ENCODE measurements at regions not wholly inside any gene's neighbourhood (a gene's known extent, or its start where the extent isn't known, plus 50 kb on each side); places are given as distances from the start of the nearest gene placed in this dataset.
A peak's percentile ranks its signal among the peaks of the same experiment; 100 is the strongest.

- DNase-seq (ENCODE audit: low read depth), result no peak
Measured at GRCh38 chr10:4343091-4343490, 482.9 kb upstream of the AKR1E2 start.

- no peak for DNase-seq (ENCODE audit: low read depth)
Measured at GRCh38 chr10:4338768-4339167, 487.2 kb upstream of the AKR1E2 start.

GRCh38 chr10:4337563-4337962 is 488.4 kb upstream of the AKR1E2 start:
- no peak for DNase-seq (ENCODE audit: low read depth)

- DNase-seq (ENCODE audit: low read depth), result no peak
Measured at GRCh38 chr10:4334871-4335270, 491.1 kb upstream of the AKR1E2 start.

- no peak for DNase-seq (ENCODE audit: low read depth)
Measured at GRCh38 chr10:4334015-4334414, 492.0 kb upstream of the AKR1E2 start.

- no peak for DNase-seq (ENCODE audit: low read depth)
Measured at GRCh38 chr10:4333459-4333894, 492.5 kb upstream of the AKR1E2 start.

GRCh38 chr10:4332764-4333458 is 493.1 kb upstream of the AKR1E2 start:
- DNase-seq (ENCODE audit: low read depth), result no peak

- DNase-seq (ENCODE audit: low read depth), result no peak
Measured at GRCh38 chr10:4331150-4331549, 494.9 kb upstream of the AKR1E2 start.

GRCh38 chr10:4330636-4331035 is 495.4 kb upstream of the AKR1E2 start:
- DNase-seq (ENCODE audit: low read depth), result no peak

GRCh38 chr10:4329225-4329624 is 496.8 kb upstream of the AKR1E2 start:
- no peak for DNase-seq (ENCODE audit: low read depth)

- no peak for DNase-seq (ENCODE audit: low read depth)
Measured at GRCh38 chr10:4326647-4327046, 499.4 kb upstream of the AKR1E2 start.

GRCh38 chr10:4319870-4320367 is 506.1 kb upstream of the AKR1E2 start:
- no peak for DNase-seq (ENCODE audit: low read depth)

- DNase-seq (ENCODE audit: low read depth), result peak; percentile 71
Measured at GRCh38 chr10:4316161-4316810, 509.7 kb upstream of the AKR1E2 start.

- peak; percentile 33 for DNase-seq (ENCODE audit: low read depth)
Measured at GRCh38 chr10:4315551-4315950, 510.5 kb upstream of the AKR1E2 start.

- DNase-seq (ENCODE audit: low read depth), result no peak
Measured at GRCh38 chr10:4313051-4313450, 513.0 kb upstream of the AKR1E2 start.

- no peak for DNase-seq (ENCODE audit: low read depth)
Measured at GRCh38 chr10:4312051-4312835, 513.8 kb upstream of the AKR1E2 start.

- no peak for DNase-seq (ENCODE audit: low read depth)
Measured at GRCh38 chr10:4310172-4310571, 515.8 kb upstream of the AKR1E2 start.

GRCh38 chr10:4307910-4308309 is 518.1 kb upstream of the AKR1E2 start:
- no peak for DNase-seq (ENCODE audit: low read depth)

GRCh38 chr10:4306871-4307270 is 519.1 kb upstream of the AKR1E2 start:
- no peak for DNase-seq (ENCODE audit: low read depth)

GRCh38 chr10:4303045-4303444 is 518.0 kb upstream of the KLF6 start:
- DNase-seq (ENCODE audit: low read depth), result no peak

- DNase-seq (ENCODE audit: low read depth), result no peak
Measured at GRCh38 chr10:4301291-4302045, 516.5 kb upstream of the KLF6 start.

- DNase-seq (ENCODE audit: low read depth), result no peak
Measured at GRCh38 chr10:4296161-4296560, 511.2 kb upstream of the KLF6 start.

Measured in GM04504 (cell line).